GM18873 (cell line): ENCODE measurements at regions not wholly inside any gene's neighbourhood (a gene's known extent, or its start where the extent isn't known, plus 50 kb on each side); places are given as distances from the start of the nearest gene placed in this dataset.
"Not testable (repeated sequence)": the region's sequence is repeated elsewhere in the genome, so short reads cannot be mapped to it uniquely, and the experiment has no call there.

ENCODE experiments used
- ATAC-seq: cut with Tn5 transposase; IDR thresholded peaks from one replicate; pipeline ENCODE4 v1.9.1; 2021; ENCODE audit warnings: mild to moderate bottlenecking, moderate library complexity, moderate number of reproducible peaks; ENCODE audit not compliant: unreplicated experiment, low FRiP score

- ATAC-seq: no peak
Measured at GRCh38 chr1:199463521-199464127, 563.9 kb upstream of the NR5A2 start.

GRCh38 chr1:199466961-199467360 lies 560.5 kb upstream of the NR5A2 start:
- ATAC-seq: no peak

- ATAC-seq: no peak
Measured at GRCh38 chr1:199472018-199472417, 555.5 kb upstream of the NR5A2 start.

GRCh38 chr1:199472978-199473377 lies 554.5 kb upstream of the NR5A2 start:
- no peak for ATAC-seq

- no peak for ATAC-seq
Measured at GRCh38 chr1:199474738-199475137, 552.8 kb upstream of the NR5A2 start.

GRCh38 chr1:199482426-199482825 lies 545.1 kb upstream of the NR5A2 start:
- ATAC-seq: no peak

- ATAC-seq: no peak
Measured at GRCh38 chr1:199489594-199489993, 537.9 kb upstream of the NR5A2 start.

- no peak for ATAC-seq
Measured at GRCh38 chr1:199490769-199491527, 536.6 kb upstream of the NR5A2 start.

GRCh38 chr1:199495432-199495831 lies 532.1 kb upstream of the NR5A2 start:
- ATAC-seq: no peak

GRCh38 chr1:199498802-199499201 lies 528.7 kb upstream of the NR5A2 start:
- ATAC-seq: peak; percentile 91

GRCh38 chr1:199508072-199508471 lies 519.4 kb upstream of the NR5A2 start:
- no peak for ATAC-seq

- ATAC-seq: no peak
Measured at GRCh38 chr1:199508653-199509052, 518.9 kb upstream of the NR5A2 start.

- ATAC-seq: no peak
Measured at GRCh38 chr1:199509456-199509855, 518.1 kb upstream of the NR5A2 start.

GRCh38 chr1:199510314-199510713 lies 517.2 kb upstream of the NR5A2 start:
- ATAC-seq: no peak

GRCh38 chr1:199512037-199512710 lies 515.3 kb upstream of the NR5A2 start:
- no peak for ATAC-seq

- ATAC-seq: no peak
Measured at GRCh38 chr1:199515261-199515660, 512.2 kb upstream of the NR5A2 start.

GRCh38 chr1:199522338-199522737 lies 505.2 kb upstream of the NR5A2 start:
- ATAC-seq: no peak

GRCh38 chr1:199522936-199523335 lies 504.6 kb upstream of the NR5A2 start:
- ATAC-seq: no peak

GRCh38 chr1:199529324-199529723 lies 498.2 kb upstream of the NR5A2 start:
- ATAC-seq: no peak

- not testable (repeated sequence) for ATAC-seq
Measured at GRCh38 chr1:199533361-199533760, 494.1 kb upstream of the NR5A2 start.

GRCh38 chr1:199545780-199546179 lies 481.7 kb upstream of the NR5A2 start:
- ATAC-seq: no peak

- no peak for ATAC-seq
Measured at GRCh38 chr1:199546323-199546722, 481.2 kb upstream of the NR5A2 start.
